HG03565 (cell line): ENCODE measurements at regions not wholly inside any gene's neighbourhood (a gene's known extent, or its start where the extent isn't known, plus 50 kb on each side); places are given as distances from the start of the nearest gene placed in this dataset.

ENCODE experiments used
- ATAC-seq: cut with Tn5 transposase; IDR thresholded peaks from one replicate; pipeline ENCODE4 v1.9.1; 2021; ENCODE audit warnings: mild to moderate bottlenecking, moderate library complexity; ENCODE audit not compliant: unreplicated experiment

GRCh38 chr21:28669971-28670653, 322.6 kb downstream of the LTN1 start:
- no peak for ATAC-seq

- ATAC-seq = no peak
Observed at GRCh38 chr21:28669321-28669720, 323.4 kb downstream of the LTN1 start.

- no peak for ATAC-seq
Observed at GRCh38 chr21:28663754-28664153, 328.9 kb downstream of the LTN1 start.

GRCh38 chr21:28663111-28663693, 329.5 kb downstream of the LTN1 start:
- ATAC-seq = no peak

- ATAC-seq = no peak
Observed at GRCh38 chr21:28657566-28657965, 335.1 kb downstream of the LTN1 start.

- ATAC-seq = no peak
Observed at GRCh38 chr21:28655471-28655870, 337.2 kb downstream of the LTN1 start.

GRCh38 chr21:28654406-28654805, 338.3 kb downstream of the LTN1 start:
- ATAC-seq = no peak

GRCh38 chr21:28644762-28645161, 347.9 kb downstream of the LTN1 start:
- ATAC-seq = no peak

- no peak for ATAC-seq
Observed at GRCh38 chr21:28642891-28643290, 349.8 kb downstream of the LTN1 start.

GRCh38 chr21:28641731-28642130, 350.9 kb downstream of the LTN1 start:
- no peak for ATAC-seq

- ATAC-seq = no peak
Observed at GRCh38 chr21:28640326-28640725, 352.4 kb downstream of the LTN1 start.

- no peak for ATAC-seq
Observed at GRCh38 chr21:28639737-28640136, 352.9 kb downstream of the LTN1 start.

GRCh38 chr21:28636752-28637691, 355.7 kb downstream of the LTN1 start:
- no peak for ATAC-seq

GRCh38 chr21:28635541-28635940, 357.1 kb downstream of the LTN1 start:
- no peak for ATAC-seq

GRCh38 chr21:28633839-28634555, 358.7 kb downstream of the LTN1 start:
- ATAC-seq = no peak

GRCh38 chr21:28632755-28633408, 359.8 kb downstream of the LTN1 start:
- ATAC-seq = no peak

- ATAC-seq = no peak
Observed at GRCh38 chr21:28627691-28628090, 365.0 kb downstream of the LTN1 start.

- ATAC-seq = no peak
Observed at GRCh38 chr21:28627261-28627660, 365.4 kb downstream of the LTN1 start.

- ATAC-seq = no peak
Observed at GRCh38 chr21:28624626-28625025, 368.1 kb downstream of the LTN1 start.

GRCh38 chr21:28617300-28617699, 375.4 kb downstream of the LTN1 start:
- no peak for ATAC-seq

- no peak for ATAC-seq
Observed at GRCh38 chr21:28615276-28615675, 377.4 kb downstream of the LTN1 start.
